ENCODE measurements at regions not wholly inside any gene's neighbourhood (a gene's known extent, or its start where the extent isn't known, plus 50 kb on each side); places are given as distances from the start of the nearest gene placed in this dataset.

- TF ChIP-seq, protein P1, sequence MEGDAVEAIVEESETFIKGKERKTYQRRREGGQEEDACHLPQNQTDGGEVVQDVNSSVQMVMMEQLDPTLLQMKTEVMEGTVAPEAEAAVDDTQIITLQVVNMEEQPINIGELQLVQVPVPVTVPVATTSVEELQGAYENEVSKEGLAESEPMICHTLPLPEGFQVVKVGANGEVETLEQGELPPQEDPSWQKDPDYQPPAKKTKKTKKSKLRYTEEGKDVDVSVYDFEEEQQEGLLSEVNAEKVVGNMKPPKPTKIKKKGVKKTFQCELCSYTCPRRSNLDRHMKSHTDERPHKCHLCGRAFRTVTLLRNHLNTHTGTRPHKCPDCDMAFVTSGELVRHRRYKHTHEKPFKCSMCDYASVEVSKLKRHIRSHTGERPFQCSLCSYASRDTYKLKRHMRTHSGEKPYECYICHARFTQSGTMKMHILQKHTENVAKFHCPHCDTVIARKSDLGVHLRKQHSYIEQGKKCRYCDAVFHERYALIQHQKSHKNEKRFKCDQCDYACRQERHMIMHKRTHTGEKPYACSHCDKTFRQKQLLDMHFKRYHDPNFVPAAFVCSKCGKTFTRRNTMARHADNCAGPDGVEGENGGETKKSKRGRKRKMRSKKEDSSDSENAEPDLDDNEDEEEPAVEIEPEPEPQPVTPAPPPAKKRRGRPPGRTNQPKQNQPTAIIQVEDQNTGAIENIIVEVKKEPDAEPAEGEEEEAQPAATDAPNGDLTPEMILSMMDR (conservative IDR thresholded peaks at IDR 0.05; ENCODE audit: low read depth in 2 of 2): no peak
- TF ChIP-seq CREB1 (CRISPR knock-in tag; IDR thresholded peaks at IDR 0.05; ENCODE audit: low read depth): no peak
- no peak for TF ChIP-seq EZH2 (IDR thresholded peaks at IDR 0.05; ENCODE audit: low read depth, unreplicated experiment)
- no peak for TF ChIP-seq STAT1 (IDR thresholded peaks at IDR 0.05; ENCODE audit: unreplicated experiment)
- TF ChIP-seq ETS1 (IDR thresholded peaks at IDR 0.05): no peak
- TF ChIP-seq EZH2phosphoT487 (IDR thresholded peaks at IDR 0.05; ENCODE audit: unreplicated experiment): no peak
- TF ChIP-seq, protein P2, sequence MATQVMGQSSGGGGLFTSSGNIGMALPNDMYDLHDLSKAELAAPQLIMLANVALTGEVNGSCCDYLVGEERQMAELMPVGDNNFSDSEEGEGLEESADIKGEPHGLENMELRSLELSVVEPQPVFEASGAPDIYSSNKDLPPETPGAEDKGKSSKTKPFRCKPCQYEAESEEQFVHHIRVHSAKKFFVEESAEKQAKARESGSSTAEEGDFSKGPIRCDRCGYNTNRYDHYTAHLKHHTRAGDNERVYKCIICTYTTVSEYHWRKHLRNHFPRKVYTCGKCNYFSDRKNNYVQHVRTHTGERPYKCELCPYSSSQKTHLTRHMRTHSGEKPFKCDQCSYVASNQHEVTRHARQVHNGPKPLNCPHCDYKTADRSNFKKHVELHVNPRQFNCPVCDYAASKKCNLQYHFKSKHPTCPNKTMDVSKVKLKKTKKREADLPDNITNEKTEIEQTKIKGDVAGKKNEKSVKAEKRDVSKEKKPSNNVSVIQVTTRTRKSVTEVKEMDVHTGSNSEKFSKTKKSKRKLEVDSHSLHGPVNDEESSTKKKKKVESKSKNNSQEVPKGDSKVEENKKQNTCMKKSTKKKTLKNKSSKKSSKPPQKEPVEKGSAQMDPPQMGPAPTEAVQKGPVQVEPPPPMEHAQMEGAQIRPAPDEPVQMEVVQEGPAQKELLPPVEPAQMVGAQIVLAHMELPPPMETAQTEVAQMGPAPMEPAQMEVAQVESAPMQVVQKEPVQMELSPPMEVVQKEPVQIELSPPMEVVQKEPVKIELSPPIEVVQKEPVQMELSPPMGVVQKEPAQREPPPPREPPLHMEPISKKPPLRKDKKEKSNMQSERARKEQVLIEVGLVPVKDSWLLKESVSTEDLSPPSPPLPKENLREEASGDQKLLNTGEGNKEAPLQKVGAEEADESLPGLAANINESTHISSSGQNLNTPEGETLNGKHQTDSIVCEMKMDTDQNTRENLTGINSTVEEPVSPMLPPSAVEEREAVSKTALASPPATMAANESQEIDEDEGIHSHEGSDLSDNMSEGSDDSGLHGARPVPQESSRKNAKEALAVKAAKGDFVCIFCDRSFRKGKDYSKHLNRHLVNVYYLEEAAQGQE (IDR thresholded peaks at IDR 0.05; ENCODE audit: unreplicated experiment): no peak
- no peak for TF ChIP-seq JUNB (IDR thresholded peaks at IDR 0.05; ENCODE audit: unreplicated experiment)
- no peak for TF ChIP-seq NANOG (IDR thresholded peaks at IDR 0.05; ENCODE audit: borderline replicate concordance)
- TF ChIP-seq ZNF331 (CRISPR knock-in tag; IDR thresholded peaks at IDR 0.05; ENCODE audit: low read depth): no peak
These were observed 421.4 kb upstream of the CPXCR1 start for GRCh38 chrX:88325634-88326033.

Measured in GM23338 (cell line).